Ovary (tissue), 7 donors: ENCODE measurements at regions not wholly inside any gene's neighbourhood (a gene's known extent, or its start where the extent isn't known, plus 50 kb on each side); places are given as distances from the start of the nearest gene placed in this dataset.

Experiments
- DNase-seq, 5 donors: peaks; one replicate each; pipeline ENCODE4 v3.0.0-alpha.2; 2019 to 2020
- H3K27ac ChIP-seq, 2 donors: fragments of 200-600 bp; one replicate each; pipeline versions ENCODE4 v1.5.1 to v1.8.0; 2019 to 2022
- H3K27me3 ChIP-seq: fragments of 200-600 bp; one replicate; pipeline ENCODE4 v1.8.0; 2022
- H3K36me3 ChIP-seq: fragments of 200-600 bp; sonication (generic); one replicate; pipeline ENCODE4 v1.5.1; 2019
- H3K4me1 ChIP-seq: one replicate; pipeline ENCODE4 v1.8.1; 2013; ENCODE audit warnings: mild to moderate bottlenecking, moderate library complexity; ENCODE audit not compliant: insufficient read depth
- H3K4me3 ChIP-seq: fragments of 200-600 bp; sonication (generic); one replicate; pipeline ENCODE4 v1.5.1; 2017
- H3K9me3 ChIP-seq, 2 donors: fragments of 200-600 bp in 1 of 2; sonication (generic) in 1 of 2; one replicate each; pipeline versions ENCODE4 v1.5.1 to v1.8.1; 2013 to 2019; ENCODE audit warnings: mild to moderate bottlenecking in 1 of 2, moderate library complexity in 1 of 2
- CTCF ChIP-seq, 3 donors: fragments of 450-650 bp in 2 of 3; fragments of 200-600 bp in 1 of 3; IDR thresholded peaks; one replicate each; pipeline versions ENCODE4 v1.5.1 to v1.8.0; 2016 to 2022; ENCODE audit warnings: antibody characterized with exemption in 3 of 3, mild to moderate bottlenecking in 1 of 3
- EP300 ChIP-seq: sonication (generic); formaldehyde crosslinking; IDR thresholded peaks from one replicate; pipeline ENCODE4 v1.6.1; 2017; ENCODE audit warnings: antibody characterized with exemption
- POLR2A ChIP-seq: fragments of 450-650 bp; IDR thresholded peaks from one replicate; pipeline ENCODE4 v1.6.1; 2017; ENCODE audit warnings: antibody characterized with exemption, mild to moderate bottlenecking, moderate library complexity
- WGBS, 3 donors: extraction: QIAGEN DNeasy Blood & Tissue Kit in 1 of 3; methylation state at CpG; one replicate each; pipeline versions ENCODE4 v1.1.5 to v1.1.7; 2013 to 2017; 5-methylcytosine and 5-hydroxymethylcytosine counted together
- intact Hi-C, 4 donors: fragments of 100-400 bp; cut with DNase I; formaldehyde crosslinking; loops; one replicate each; pipeline versions ENCODE4 v1.11.0 to v1.15.1; 2022 to 2023
- donor health status: DM: no; HTN: no; CAD: no; lungs with moderate emphysema.
- donor health status: DM: no; HTN: no; CAD: no.
- donor health status: Bipolar disorder and iron deficiency.
- donor health status: DM: no; HTN: no; CAD: no.
- donor health status: DM: yes; HTN: yes; CAD: no.

- Histone ChIP-seq H3K27me3 (no peaks in the 10 kb centered on the region), H3K27ac (no peak overlapping the region), H3K4me1 (no peaks in the 10 kb centered on the region), H3K36me3 (no peaks in the 10 kb centered on the region), H3K9me3 (no peaks in the 10 kb centered on the region), H3K4me3 (no peak overlapping the region)
- intact Hi-C loops: loop anchor here in 1 of 4 donors (5.0 kb wide), 1 partner anchor 487 kb away; no protein-coding TSS in a partner anchor
- DNase-seq: no peak
- TF ChIP-seq POLR2A: no peak
- WGBS, 3 donors: 64 to 71% (median 64%) methylated on average over 23 of the region's 23 CpGs
Observed at GRCh38 chr22:19634226-19634975, 79.9 kb upstream of the SEPTIN5 start.

- WGBS, 3 donors: 67 to 72% (median 70%) methylated on average over 3 of the region's 3 CpGs
- Histone ChIP-seq H3K27ac (no peak overlapping the region), H3K27me3 (no peaks in the 10 kb centered on the region), H3K4me1 (no peaks in the 10 kb centered on the region), H3K4me3 (no peak overlapping the region), H3K9me3 (no peaks in the 10 kb centered on the region), H3K36me3 (no peaks in the 10 kb centered on the region)
- intact Hi-C loops: no loop called here
- no peak for DNase-seq
- no peak for TF ChIP-seq CTCF (IDR thresholded peaks at IDR 0.05)
- TF ChIP-seq EP300: no peak
- no peak for TF ChIP-seq POLR2A
Observed at GRCh38 chr22:19635644-19636043, 78.7 kb upstream of the SEPTIN5 start.

DNA sequence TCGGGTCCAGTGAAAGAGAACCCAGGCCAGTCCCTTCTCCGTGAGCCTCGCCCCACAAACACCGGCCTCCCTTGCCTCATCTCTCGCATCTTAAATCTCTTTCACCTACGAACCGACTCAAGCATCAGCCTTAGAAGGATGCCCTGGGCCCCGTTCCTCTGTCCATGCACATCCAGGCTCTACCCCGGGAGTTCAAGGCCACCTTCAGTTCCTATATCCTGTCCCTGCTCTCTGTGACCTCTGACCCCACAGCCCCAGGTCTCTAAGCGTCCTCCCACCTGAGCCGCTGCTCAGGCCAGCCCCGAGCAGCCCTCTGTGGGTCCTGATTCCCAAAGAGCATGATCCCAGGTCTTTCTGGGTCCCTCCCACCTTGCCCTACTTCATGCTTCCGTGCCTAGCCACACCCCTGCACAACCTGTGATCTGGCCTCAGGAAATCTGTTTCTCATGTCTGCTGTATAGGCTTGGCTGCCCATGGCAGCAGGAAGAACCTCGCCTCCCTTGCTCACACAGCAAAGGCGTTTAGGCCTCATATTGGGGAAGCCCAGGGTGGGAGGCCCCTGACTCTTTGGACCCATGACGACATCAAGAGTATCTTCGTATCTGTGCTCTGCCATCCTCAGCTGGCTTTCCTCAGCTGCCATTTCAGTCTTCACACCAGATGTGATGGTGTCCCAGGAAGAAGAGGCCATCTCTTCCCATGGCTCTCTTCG lies 77.5 kb upstream of the SEPTIN5 start:
- no peak overlapping the region for H3K4me3 ChIP-seq
- H3K27ac ChIP-seq: no peak overlapping the region
- intact Hi-C loops: no loop called here
- WGBS, 3 donors: 81 to 83% (median 82%) methylated on average over 18 of the region's 18 CpGs
- no peaks in the 10 kb centered on the region for H3K27me3 ChIP-seq
- DNase-seq: no peak
- H3K4me1 ChIP-seq: no peaks in the 10 kb centered on the region
- TF ChIP-seq EP300 (no peak), POLR2A (no peak), CTCF (IDR thresholded peaks at IDR 0.05) (no peak)
- no peaks in the 10 kb centered on the region for H3K36me3 ChIP-seq
- no peaks in the 10 kb centered on the region for H3K9me3 ChIP-seq

- no peak for DNase-seq
- intact Hi-C loops: no loop called here
- H3K4me1 ChIP-seq: no peaks in the 10 kb centered on the region
Observed at GRCh38 chr22:19637408-19638281, 76.7 kb upstream of the SEPTIN5 start.

More at GRCh38 chr22:19637408-19638281, 76.7 kb upstream of the SEPTIN5 start:
- TF ChIP-seq POLR2A: no peak
- no peak for TF ChIP-seq EP300
- TF ChIP-seq CTCF (IDR thresholded peaks at IDR 0.05): no peak
- H3K4me3 ChIP-seq: no peak overlapping the region
- 77 to 83% (median 81%) methylated on average over 15 of the region's 15 CpGs for WGBS, 3 donors
- no peaks in the 10 kb centered on the region for H3K9me3 ChIP-seq
- H3K27ac ChIP-seq: no peak overlapping the region
- no peaks in the 10 kb centered on the region for H3K36me3 ChIP-seq
- H3K27me3 ChIP-seq: no peaks in the 10 kb centered on the region
